GM23338 (cell line): ENCODE measurements at regions not wholly inside any gene's neighbourhood (a gene's known extent, or its start where the extent isn't known, plus 50 kb on each side); places are given as distances from the start of the nearest gene placed in this dataset.
A peak's percentile ranks its signal among the peaks of the same experiment; 100 is the strongest.

ENCODE experiments used
- ATAC-seq: fragments of 200-7000 bp; cut with Tn5 transposase; 3 replicates; pipeline ENCODE4 v1.9.1; 2020
- DNase-seq: peaks from one replicate; pipeline ENCODE4 v3.0.0-alpha.2; 2015; ENCODE audit warnings: low spot score
- H2AFZ ChIP-seq: fragments of 200-600 bp; sonication (generic); 2 replicates; pipeline ENCODE4 v1.8.0; 2016; ENCODE audit warnings: antibody characterized with exemption, mild to moderate bottlenecking, moderate library complexity
- H3F3A ChIP-seq: fragments of 200-600 bp; sonication (generic); replicated peaks from 2 replicates; pipeline ENCODE4 v1.8.0; 2017; ENCODE audit warnings: antibody characterized with exemption, mixed run types, low read depth
- H3K27ac ChIP-seq: fragments of 200-600 bp; sonication (generic); 2 replicates; pipeline ENCODE4 v1.6.1; 2016; ENCODE audit warnings: low read depth
- H3K27me3 ChIP-seq: fragments of 200-600 bp; sonication (generic); 2 replicates; pipeline ENCODE4 v1.8.0; 2016; ENCODE audit warnings: mild to moderate bottlenecking, mixed run types, moderate library complexity; ENCODE audit not compliant: insufficient read depth
- H3K36me3 ChIP-seq: fragments of 200-600 bp; sonication (generic); 2 replicates; pipeline ENCODE4 v1.8.0; 2016; ENCODE audit warnings: mild to moderate bottlenecking; ENCODE audit not compliant: insufficient read depth
- H3K4me1 ChIP-seq: fragments of 200-600 bp; sonication (generic); 2 replicates; pipeline ENCODE4 v1.8.0; 2016; ENCODE audit warnings: mild to moderate bottlenecking, moderate library complexity; ENCODE audit not compliant: insufficient read depth
- H3K4me2 ChIP-seq: fragments of 200-600 bp; sonication (generic); 2 replicates; pipeline ENCODE4 v1.7.1; 2017; ENCODE audit warnings: mixed run types
- H3K4me3 ChIP-seq: fragments of 200-600 bp; sonication (generic); 2 replicates; pipeline ENCODE4 v1.6.1; 2016; ENCODE audit warnings: mixed run types
- H3K79me2 ChIP-seq: fragments of 200-600 bp; sonication (generic); replicated peaks from 2 replicates; pipeline ENCODE4 v1.8.0; 2017; ENCODE audit warnings: mild to moderate bottlenecking; ENCODE audit not compliant: insufficient read depth
- H3K9me2 ChIP-seq: fragments of 200-600 bp; sonication (generic); 2 replicates; pipeline ENCODE4 v1.8.0; 2017; ENCODE audit not compliant: insufficient read depth
- H4K20me1 ChIP-seq: fragments of 200-600 bp; sonication (generic); replicated peaks from 2 replicates; pipeline ENCODE4 v1.8.0; 2017; ENCODE audit warnings: mild to moderate bottlenecking; ENCODE audit not compliant: insufficient read depth
- H3K27ac Mint-ChIP-seq: 2 replicates; pipeline ENCODE4 v1.8.0; 2020; ENCODE audit warnings: inconsistent platforms, mild to moderate bottlenecking, moderate library complexity, mixed read lengths
- H3K27me3 Mint-ChIP-seq: 3 replicates; pipeline ENCODE4 v1.8.0; 2022; ENCODE audit warnings: low read depth, mild to moderate bottlenecking, moderate library complexity, mixed read lengths, inconsistent platforms; ENCODE audit not compliant: insufficient read depth, poor library complexity
- H3K36me3 Mint-ChIP-seq: 3 replicates; pipeline ENCODE4 v1.8.0; 2021; ENCODE audit warnings: low read depth, mild to moderate bottlenecking, inconsistent platforms, moderate library complexity, mixed read lengths
- H3K4me1 Mint-ChIP-seq: 3 replicates; pipeline ENCODE4 v1.8.0; 2020; ENCODE audit warnings: mild to moderate bottlenecking, inconsistent platforms, mixed read lengths
- H3K4me3 Mint-ChIP-seq: 3 replicates; pipeline ENCODE4 v1.8.0; 2021; ENCODE audit warnings: moderate library complexity, mild to moderate bottlenecking, inconsistent platforms, mixed read lengths
- H3K9me3 Mint-ChIP-seq: 3 replicates; pipeline ENCODE4 v1.8.0; 2020; ENCODE audit warnings: moderate library complexity, mild to moderate bottlenecking, inconsistent platforms, mixed read lengths
- CREB1 ChIP-seq: fragments of 250-450 bp; sonication (Bioruptor Pico); IDR thresholded peaks from 2 replicates; pipeline ENCODE4 v1.5.0; 2020; ENCODE audit warnings: low read depth, mild to moderate bottlenecking, moderate library complexity
- EZH2 ChIP-seq: fragments of 200-600 bp; sonication (generic); IDR thresholded peaks from one replicate; pipeline ENCODE4 v1.8.0; 2017; ENCODE audit warnings: antibody characterized with exemption, mild to moderate bottlenecking, low read depth; ENCODE audit not compliant: unreplicated experiment
- JUNB ChIP-seq: IDR thresholded peaks from one replicate; pipeline ENCODE4 v1.6.1; 2016; ENCODE audit warnings: antibody characterized with exemption; ENCODE audit not compliant: unreplicated experiment
- NANOG ChIP-seq: IDR thresholded peaks from 2 replicates; pipeline ENCODE4 v1.6.1; 2016; ENCODE audit warnings: antibody characterized with exemption, borderline replicate concordance
- STAT1 ChIP-seq: IDR thresholded peaks from one replicate; pipeline ENCODE4 v1.6.1; 2016; ENCODE audit warnings: antibody characterized with exemption; ENCODE audit not compliant: unreplicated experiment
- TF ChIP-seq, protein P1 (sequence below), 2 experiments: fragments of 200-600 bp in 1 of 2; sonication (generic) in 1 of 2; conservative IDR thresholded peaks; 2 replicates each; pipeline versions ENCODE4 v1.5.1 to v1.6.1; 2016 to 2017; ENCODE audit warnings: antibody characterized with exemption in 2 of 2, low read depth in 2 of 2, mild to moderate bottlenecking in 2 of 2, moderate library complexity in 1 of 2
- TF ChIP-seq, protein P2 (sequence below): IDR thresholded peaks from one replicate; pipeline ENCODE4 v1.6.1; 2018; ENCODE audit warnings: antibody characterized with exemption; ENCODE audit not compliant: unreplicated experiment

DNA sequence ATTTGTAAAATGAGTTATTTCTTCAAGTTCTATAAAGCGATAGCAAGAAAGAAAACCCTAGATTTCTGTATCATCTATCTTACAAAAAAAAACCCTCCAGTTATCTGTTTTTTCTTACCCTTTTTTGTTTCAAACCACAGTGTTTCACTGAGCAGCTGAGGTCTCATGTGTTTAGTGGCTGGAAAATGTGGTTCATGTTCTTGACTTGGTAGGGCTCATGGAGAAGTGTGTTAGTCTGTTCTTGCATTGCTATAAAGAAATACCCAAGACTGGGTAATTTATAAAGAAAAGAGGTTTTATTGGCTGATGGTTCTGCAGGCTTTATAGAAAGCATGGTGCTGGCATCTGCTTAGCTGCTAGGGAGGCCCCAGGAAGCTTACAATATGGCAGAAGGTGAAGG is 147.3 kb upstream of the NABP1 start:
- no peaks in the 10 kb centered on the region for H3K27me3 Mint-ChIP-seq
- H3K36me3 Mint-ChIP-seq = no peaks in the 10 kb centered on the region
- H4K20me1 ChIP-seq = no peaks in the 10 kb centered on the region
- H3K4me2 ChIP-seq = no peak overlapping the region
- H3K27ac ChIP-seq = no peak overlapping the region
- H3K4me1 Mint-ChIP-seq = no peaks in the 10 kb centered on the region
- no peak for ATAC-seq
- H3K27ac Mint-ChIP-seq = no peak overlapping the region
- no peak overlapping the region for H3K4me3 ChIP-seq
- H3F3A ChIP-seq = no peaks in the 10 kb centered on the region
- H2AFZ ChIP-seq = 0 out of 2 replicates have a peak overlapping the region, but pooled peaks have one; percentile 7
- no peaks in the 10 kb centered on the region for H3K9me3 Mint-ChIP-seq
- peaks cover 4% of the 10 kb centered on the region; the same call in 1 of the 2 replicates for H3K9me2 ChIP-seq
- no peaks in the 10 kb centered on the region for H3K36me3 ChIP-seq
- H3K4me3 Mint-ChIP-seq = no peak overlapping the region
- TF ChIP-seq EZH2 (no peak), JUNB (no peak), STAT1 (no peak)
- TF ChIP-seq, protein P1, sequence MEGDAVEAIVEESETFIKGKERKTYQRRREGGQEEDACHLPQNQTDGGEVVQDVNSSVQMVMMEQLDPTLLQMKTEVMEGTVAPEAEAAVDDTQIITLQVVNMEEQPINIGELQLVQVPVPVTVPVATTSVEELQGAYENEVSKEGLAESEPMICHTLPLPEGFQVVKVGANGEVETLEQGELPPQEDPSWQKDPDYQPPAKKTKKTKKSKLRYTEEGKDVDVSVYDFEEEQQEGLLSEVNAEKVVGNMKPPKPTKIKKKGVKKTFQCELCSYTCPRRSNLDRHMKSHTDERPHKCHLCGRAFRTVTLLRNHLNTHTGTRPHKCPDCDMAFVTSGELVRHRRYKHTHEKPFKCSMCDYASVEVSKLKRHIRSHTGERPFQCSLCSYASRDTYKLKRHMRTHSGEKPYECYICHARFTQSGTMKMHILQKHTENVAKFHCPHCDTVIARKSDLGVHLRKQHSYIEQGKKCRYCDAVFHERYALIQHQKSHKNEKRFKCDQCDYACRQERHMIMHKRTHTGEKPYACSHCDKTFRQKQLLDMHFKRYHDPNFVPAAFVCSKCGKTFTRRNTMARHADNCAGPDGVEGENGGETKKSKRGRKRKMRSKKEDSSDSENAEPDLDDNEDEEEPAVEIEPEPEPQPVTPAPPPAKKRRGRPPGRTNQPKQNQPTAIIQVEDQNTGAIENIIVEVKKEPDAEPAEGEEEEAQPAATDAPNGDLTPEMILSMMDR (conservative IDR thresholded peaks at IDR 0.05; ENCODE audit: low read depth in 2 of 2) = no peak
- TF ChIP-seq, protein P2, sequence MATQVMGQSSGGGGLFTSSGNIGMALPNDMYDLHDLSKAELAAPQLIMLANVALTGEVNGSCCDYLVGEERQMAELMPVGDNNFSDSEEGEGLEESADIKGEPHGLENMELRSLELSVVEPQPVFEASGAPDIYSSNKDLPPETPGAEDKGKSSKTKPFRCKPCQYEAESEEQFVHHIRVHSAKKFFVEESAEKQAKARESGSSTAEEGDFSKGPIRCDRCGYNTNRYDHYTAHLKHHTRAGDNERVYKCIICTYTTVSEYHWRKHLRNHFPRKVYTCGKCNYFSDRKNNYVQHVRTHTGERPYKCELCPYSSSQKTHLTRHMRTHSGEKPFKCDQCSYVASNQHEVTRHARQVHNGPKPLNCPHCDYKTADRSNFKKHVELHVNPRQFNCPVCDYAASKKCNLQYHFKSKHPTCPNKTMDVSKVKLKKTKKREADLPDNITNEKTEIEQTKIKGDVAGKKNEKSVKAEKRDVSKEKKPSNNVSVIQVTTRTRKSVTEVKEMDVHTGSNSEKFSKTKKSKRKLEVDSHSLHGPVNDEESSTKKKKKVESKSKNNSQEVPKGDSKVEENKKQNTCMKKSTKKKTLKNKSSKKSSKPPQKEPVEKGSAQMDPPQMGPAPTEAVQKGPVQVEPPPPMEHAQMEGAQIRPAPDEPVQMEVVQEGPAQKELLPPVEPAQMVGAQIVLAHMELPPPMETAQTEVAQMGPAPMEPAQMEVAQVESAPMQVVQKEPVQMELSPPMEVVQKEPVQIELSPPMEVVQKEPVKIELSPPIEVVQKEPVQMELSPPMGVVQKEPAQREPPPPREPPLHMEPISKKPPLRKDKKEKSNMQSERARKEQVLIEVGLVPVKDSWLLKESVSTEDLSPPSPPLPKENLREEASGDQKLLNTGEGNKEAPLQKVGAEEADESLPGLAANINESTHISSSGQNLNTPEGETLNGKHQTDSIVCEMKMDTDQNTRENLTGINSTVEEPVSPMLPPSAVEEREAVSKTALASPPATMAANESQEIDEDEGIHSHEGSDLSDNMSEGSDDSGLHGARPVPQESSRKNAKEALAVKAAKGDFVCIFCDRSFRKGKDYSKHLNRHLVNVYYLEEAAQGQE = no peak
- H3K27me3 ChIP-seq = no peaks in the 10 kb centered on the region
- H3K79me2 ChIP-seq = no peaks in the 10 kb centered on the region
- no peaks in the 10 kb centered on the region for H3K4me1 ChIP-seq
- no peak for DNase-seq

DNA sequence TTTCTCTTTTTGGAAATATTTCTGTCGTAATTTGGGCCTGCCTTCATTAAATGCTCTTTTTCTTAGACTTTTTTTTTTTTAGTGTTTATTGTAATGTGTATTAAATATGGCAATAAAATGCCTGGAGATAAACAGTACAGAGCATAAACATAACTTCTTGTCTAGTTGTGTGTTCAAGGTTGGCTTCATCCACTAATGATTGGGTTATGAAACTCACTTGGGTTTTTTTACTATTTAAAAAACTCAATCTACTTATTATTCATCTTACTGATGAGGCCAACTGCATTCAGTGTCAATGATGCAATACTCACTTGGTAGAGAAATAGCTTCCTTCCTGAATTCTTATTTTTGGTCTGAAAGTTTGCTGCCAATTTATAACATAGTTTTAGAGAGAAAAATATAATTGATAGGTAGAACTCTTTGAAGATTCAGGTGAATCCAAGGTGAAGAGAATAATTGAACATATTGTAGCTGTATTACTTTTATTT is 144.2 kb upstream of the NABP1 start:
- no peaks in the 10 kb centered on the region for H3K36me3 Mint-ChIP-seq
- peaks cover 11% of the 10 kb centered on the region for H3K4me1 ChIP-seq
- H4K20me1 ChIP-seq = no peaks in the 10 kb centered on the region
- no peaks in the 10 kb centered on the region for H3K27me3 ChIP-seq
- H3K4me1 Mint-ChIP-seq = peaks cover 11% of the 10 kb centered on the region; the same call in 2 of the 3 replicates
- H3K4me3 ChIP-seq = no peak overlapping the region
- no peaks in the 10 kb centered on the region for H3K79me2 ChIP-seq
- no peak overlapping the region for H3K27ac ChIP-seq
- H3F3A ChIP-seq = no peaks in the 10 kb centered on the region
- no peak overlapping the region for H3K4me3 Mint-ChIP-seq
- DNase-seq (no peak), ATAC-seq (no peak)
- peaks cover 13% of the 10 kb centered on the region for H3K9me2 ChIP-seq
- H3K4me2 ChIP-seq = no peak overlapping the region
- H2AFZ ChIP-seq = no peak overlapping the region
- no peak overlapping the region for H3K27ac Mint-ChIP-seq
- no peaks in the 10 kb centered on the region; the same call in 2 of the 3 replicates for H3K9me3 Mint-ChIP-seq
- H3K36me3 ChIP-seq = no peaks in the 10 kb centered on the region
- H3K27me3 Mint-ChIP-seq = peaks cover 2% of the 10 kb centered on the region
- TF ChIP-seq NANOG (no peak), CREB1 (CRISPR knock-in tag) (no peak)
